H1 (cell line): ENCODE measurements at regions not wholly inside any gene's neighbourhood (a gene's known extent, or its start where the extent isn't known, plus 50 kb on each side); places are given as distances from the start of the nearest gene placed in this dataset.

Source experiments
- CTCF ChIA-PET: fragments of 300-600 bp; sonication (Branson Sonifier 250); formaldehyde crosslinking; loops from one replicate; lab custom pipeline; 2021; ENCODE audit not compliant: partially characterized antibody; lab: Charles Lee
- POLR2A ChIA-PET: fragments of 300-600 bp; sonication (Branson Sonifier 250); formaldehyde crosslinking; loops from one replicate; lab custom pipeline; 2021; ENCODE audit warnings: inconsistent platforms; ENCODE audit not compliant: partially characterized antibody; lab: Charles Lee
- DNase-seq, 2 experiments: peaks; one replicate each; pipeline versions ENCODE4 v3.0.0 to v3.0.0-alpha.2; 2010 to 2022; ENCODE audit warnings: low spot score in 2 of 2, low read depth in 1 of 2, mixed read lengths in 1 of 2
- FAIRE-seq: peaks from 2 replicates; lab custom pipeline; 2011; peaks lifted over from hg19 to GRCh38; lab: Jason Lieb, UNC
- H2AFZ ChIP-seq: 2 replicates; pipeline ENCODE4 v1.8.1; 2012; ENCODE audit warnings: low read length, inconsistent platforms
- H2AK5ac ChIP-seq: 2 replicates; pipeline ENCODE4 v1.6.1; 2013; ENCODE audit warnings: low read depth, low read length
- H2BK120ac ChIP-seq: replicated peaks from 2 replicates; pipeline ENCODE3; 2013; ENCODE audit warnings: low read depth, low read length, inconsistent platforms
- H2BK12ac ChIP-seq: 2 replicates; pipeline ENCODE4 v1.6.1; 2013; ENCODE audit warnings: low read depth, low read length
- H2BK15ac ChIP-seq: 2 replicates; pipeline ENCODE4 v1.6.1; 2013; ENCODE audit warnings: low read length
- H2BK20ac ChIP-seq: 2 replicates; pipeline ENCODE4 v1.6.1; 2013; ENCODE audit warnings: low read length
- H2BK5ac ChIP-seq: 2 replicates; pipeline ENCODE4 v1.6.1; 2013; ENCODE audit warnings: low read depth, low read length
- H3K14ac ChIP-seq: 2 replicates; pipeline ENCODE4 v1.6.1; 2013; ENCODE audit warnings: inconsistent platforms; ENCODE audit not compliant: insufficient read length
- H3K18ac ChIP-seq: 2 replicates; pipeline ENCODE4 v1.6.1; 2013; ENCODE audit warnings: low read length; ENCODE audit errors: extremely low read depth
- H3K23ac ChIP-seq: 2 replicates; pipeline ENCODE4 v1.6.1; 2013; ENCODE audit warnings: inconsistent platforms; ENCODE audit not compliant: insufficient read length
- H3K23me2 ChIP-seq: 2 replicates; pipeline ENCODE4 v1.6.1; 2013; ENCODE audit warnings: low read depth, low read length
- H3K27ac ChIP-seq: 2 replicates; pipeline ENCODE4 v1.6.1; 2011; ENCODE audit warnings: low read depth, low read length, inconsistent platforms
- H3K27me3 ChIP-seq, 4 experiments: replicated peaks in 1 of 4; 1 replicate in 1 of 4; 2 replicates in 3 of 4; pipeline versions ENCODE4 v1.6.1 to v1.8.1; 2011 to 2013; ENCODE audit warnings: low read length in 3 of 4, mild to moderate bottlenecking in 3 of 4, inconsistent platforms in 2 of 4, mixed read lengths in 2 of 4, moderate library complexity in 1 of 4; ENCODE audit not compliant: control insufficient read depth in 3 of 4, insufficient read depth in 3 of 4; ENCODE audit errors: extremely low read depth in 1 of 4
- H3K36me3 ChIP-seq, 4 experiments: 2 replicates each; pipeline versions ENCODE4 v1.6.1 to v1.8.1; 2011 to 2013; ENCODE audit warnings: mild to moderate bottlenecking in 4 of 4, low read length in 3 of 4, moderate library complexity in 2 of 4, control low read depth in 1 of 4, inconsistent platforms in 1 of 4; ENCODE audit not compliant: insufficient read depth in 4 of 4, control insufficient read depth in 2 of 4
- H3K4ac ChIP-seq: replicated peaks from 2 replicates; pipeline ENCODE3; 2013; ENCODE audit warnings: low read length, low read depth, mixed read lengths, inconsistent platforms; ENCODE audit not compliant: insufficient read length
- H3K4me1 ChIP-seq, 4 experiments: replicated peaks in 1 of 4; 1 replicate in 1 of 4; 2 replicates in 3 of 4; pipeline versions ENCODE4 v1.6.1 to v1.8.1; 2011 to 2013; ENCODE audit warnings: low read length in 3 of 4, inconsistent platforms in 2 of 4, mixed read lengths in 1 of 4; ENCODE audit not compliant: insufficient read depth in 4 of 4, control insufficient read depth in 3 of 4
- H3K4me2 ChIP-seq, 2 experiments: 2 replicates each; pipeline versions ENCODE4 v1.6.1 to v1.8.1; 2011 to 2013; ENCODE audit warnings: low read depth in 2 of 2, low read length in 2 of 2, control low read depth in 1 of 2, inconsistent platforms in 1 of 2, mild to moderate bottlenecking in 1 of 2; ENCODE audit not compliant: insufficient read depth in 1 of 2
- H3K4me3 ChIP-seq, 4 experiments: fragments of 200-600, 300-600 bp in 1 of 4; sonication (generic), shearing (Covaris generic), sonication (Bioruptor Twin) in 1 of 4; 2 replicates each; pipeline versions ENCODE4 v1.5.1 to v1.8.1; 2011 to 2016; ENCODE audit warnings: low read length in 4 of 4, low read depth in 3 of 4, control low read depth in 2 of 4, inconsistent platforms in 2 of 4, mild to moderate bottlenecking in 2 of 4, mixed read lengths in 1 of 4, moderate library complexity in 1 of 4; ENCODE audit not compliant: insufficient read depth in 2 of 4; ENCODE audit errors: extremely low read depth in 1 of 4
- H3K56ac ChIP-seq: replicated peaks from 2 replicates; pipeline ENCODE3; 2013; ENCODE audit warnings: low read depth, mild to moderate bottlenecking, mixed read lengths, low read length, inconsistent platforms; ENCODE audit not compliant: insufficient read length
- H3K79me1 ChIP-seq: 2 replicates; pipeline ENCODE4 v1.6.1; 2013; ENCODE audit warnings: low read depth, low read length, control low read depth
- H3K79me2 ChIP-seq, 2 experiments: 2 replicates each; pipeline versions ENCODE4 v1.6.1 to v1.8.1; 2012 to 2013; ENCODE audit warnings: low read length in 2 of 2, mild to moderate bottlenecking in 2 of 2, inconsistent platforms in 1 of 2; ENCODE audit not compliant: insufficient read depth in 2 of 2, control insufficient read depth in 1 of 2
- H3K9ac ChIP-seq, 4 experiments: replicated peaks in 1 of 4; 1 replicate in 1 of 4; 2 replicates in 3 of 4; pipeline versions ENCODE4 v1.6.1 to v1.8.1; 2011 to 2013; ENCODE audit warnings: low read depth in 3 of 4, low read length in 3 of 4, control low read depth in 2 of 4, mild to moderate bottlenecking in 2 of 4, moderate library complexity in 2 of 4, inconsistent platforms in 1 of 4; ENCODE audit errors: extremely low read depth in 1 of 4
- H3K9me3 ChIP-seq, 2 experiments: 2 replicates each; pipeline versions ENCODE4 v1.6.1 to v1.8.1; 2012 to 2013; ENCODE audit warnings: mild to moderate bottlenecking in 2 of 2, moderate library complexity in 2 of 2, control low read depth in 1 of 2, inconsistent platforms in 1 of 2, low read depth in 1 of 2, low read length in 1 of 2, mixed read lengths in 1 of 2; ENCODE audit not compliant: insufficient read depth in 2 of 2
- H4K20me1 ChIP-seq, 2 experiments: replicated peaks in 1 of 2; 2 replicates each; pipeline versions ENCODE3 to v1.8.1; 2011 to 2013; ENCODE audit warnings: inconsistent platforms in 2 of 2, low read length in 2 of 2, mild to moderate bottlenecking in 1 of 2; ENCODE audit not compliant: insufficient read depth in 2 of 2, control insufficient read depth in 1 of 2
- H4K5ac ChIP-seq: 2 replicates; pipeline ENCODE4 v1.6.1; 2013; ENCODE audit warnings: low read length, low read depth, mixed read lengths, inconsistent platforms; ENCODE audit not compliant: insufficient read length
- H4K8ac ChIP-seq: 2 replicates; pipeline ENCODE4 v1.8.0; 2013; ENCODE audit warnings: mild to moderate bottlenecking, moderate library complexity, low read length, inconsistent platforms; ENCODE audit not compliant: insufficient read depth; ENCODE audit errors: extremely low read depth
- H4K91ac ChIP-seq: replicated peaks from 2 replicates; pipeline ENCODE3; 2013; ENCODE audit warnings: low read length, mixed read lengths, inconsistent platforms; ENCODE audit not compliant: insufficient read length
- CTCF ChIP-seq, 3 experiments: IDR thresholded peaks; 1 replicate in 2 of 3; 2 replicates in 1 of 3; pipeline versions ENCODE4 v1.5.1 to v1.6.1; 2011; ENCODE audit warnings: low read length in 3 of 3, mild to moderate bottlenecking in 3 of 3, inconsistent platforms in 2 of 3, low read depth in 1 of 3, moderate library complexity in 1 of 3; ENCODE audit not compliant: insufficient read depth in 1 of 3; ENCODE audit errors: control extremely low read depth in 1 of 3
- GABPA ChIP-seq: IDR thresholded peaks from 2 replicates; pipeline ENCODE4 v1.6.1; 2011; ENCODE audit warnings: mild to moderate bottlenecking, low read length, moderate library complexity, borderline replicate concordance; ENCODE audit not compliant: insufficient read depth
- KDM5A ChIP-seq: fragments of 200-600 bp; IDR thresholded peaks from 2 replicates; pipeline ENCODE4 v1.7.1; 2012; ENCODE audit warnings: mild to moderate bottlenecking, low read length, inconsistent platforms, mixed read lengths
- TAF7 ChIP-seq: optimal IDR thresholded peaks from 2 replicates; pipeline ENCODE3; 2011; ENCODE audit warnings: low read depth, mild to moderate bottlenecking, inconsistent platforms, low read length, moderate library complexity, borderline replicate concordance
- TEAD4 ChIP-seq: IDR thresholded peaks from 2 replicates; pipeline ENCODE4 v1.6.1; 2012; ENCODE audit warnings: low read depth, low read length, inconsistent platforms, mixed read lengths
- WGBS, 2 experiments: shearing (Covaris generic) in 1 of 2; methylation state at CpG; one replicate each; pipeline versions ENCODE4 v1.1.6 to v1.1.7; 2013 to 2015; ENCODE audit warnings: low lambda C conversion rate in 2 of 2, mixed read lengths in 2 of 2, inconsistent platforms in 1 of 2, low coverage in 1 of 2, missing lambda C conversion rate in 1 of 2; ENCODE audit not compliant: insufficient replicate concordance in 2 of 2, insufficient coverage in 1 of 2, insufficient read length in 1 of 2; ENCODE audit errors: extremely low coverage in 1 of 2, missing lambda C conversion rate in 1 of 2; 5-methylcytosine and 5-hydroxymethylcytosine counted together

DNA sequence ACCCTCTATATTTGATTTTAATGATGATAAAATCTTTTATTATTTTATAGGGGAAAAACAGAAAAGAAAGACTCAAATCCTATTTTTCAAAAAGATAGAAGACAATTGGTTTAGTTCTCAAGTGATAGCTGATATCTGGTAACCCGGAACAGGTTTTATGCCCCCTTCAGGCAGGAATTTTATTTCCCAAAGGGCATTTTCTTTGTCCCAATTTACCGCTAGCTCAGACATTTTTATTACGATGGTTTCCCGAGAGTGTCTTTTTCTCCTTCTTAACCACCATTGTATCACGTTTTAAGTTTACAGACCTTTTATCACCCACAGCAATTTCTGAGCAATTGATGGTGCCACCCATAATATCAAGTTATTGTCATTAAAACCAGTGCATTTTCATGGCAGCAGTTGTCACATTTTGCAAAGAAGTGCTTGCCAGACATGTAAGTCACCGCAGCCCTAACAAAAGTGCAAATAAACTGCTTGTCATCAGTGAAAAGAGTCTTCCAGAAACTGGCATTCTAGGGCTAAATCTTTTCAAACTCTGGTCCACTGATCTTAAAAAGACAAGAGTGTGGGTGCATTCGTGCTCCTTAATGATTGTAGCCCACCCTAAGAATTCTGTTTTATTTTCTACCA lies 204.8 kb upstream of the VCX start:
- Histone ChIP-seq H3K18ac (no peak overlapping the region), H4K91ac (no peak overlapping the region), H2BK15ac (no peak overlapping the region), H2AK5ac (no peak overlapping the region), H3K27me3 (no peaks in the 10 kb centered on the region), H3K4me1 (no peaks in the 10 kb centered on the region; a peak in 1 of 7 replicates), H3K4ac (no peak overlapping the region), H2BK12ac (no peak overlapping the region), H3K79me1 (no peaks in the 10 kb centered on the region), H3K23ac (no peak overlapping the region), H4K8ac (no peak overlapping the region), H4K5ac (no peak overlapping the region), H3K79me2 (no peaks in the 10 kb centered on the region), H3K56ac (no peak overlapping the region), H2BK5ac (no peak overlapping the region), H3K27ac (no peak overlapping the region), H2AFZ (no peak overlapping the region), H4K20me1 (no peaks in the 10 kb centered on the region), H3K4me3 (no peak overlapping the region), H3K9me3 (no peaks in the 10 kb centered on the region), H3K23me2 (no peaks in the 10 kb centered on the region), H2BK120ac (no peak overlapping the region), H3K36me3 (no peaks in the 10 kb centered on the region), H3K4me2 (no peak overlapping the region), H3K14ac (no peak overlapping the region), H3K9ac (no peak overlapping the region), H2BK20ac (no peak overlapping the region)
- CTCF ChIA-PET: interaction anchor here (0.6 to 0.9 kb wide), 2 partner anchors 15 to 238 kb away, joined by 3 read pairs; no protein-coding TSS in a partner anchor
- DNase-seq (no peak), FAIRE-seq (peak; percentile 79)
- POLR2A ChIA-PET: no interaction called here
- WGBS, 2 experiments: 71% methylated on average over 6 of the region's 7 CpGs; no CpG with 5 or more reads in 1 of the 2 experiments
- TF ChIP-seq CTCF (IDR thresholded peaks at IDR 0.05; ENCODE audit: control extremely low read depth in 1 of 3, insufficient read depth in 1 of 3, low read depth in 1 of 3, low read length in 3 of 3) (peak in 2 of 3 experiments; percentile 15 to 19; a peak in 2 of 4 replicates), TAF7 (no peak), TEAD4 (peak; percentile 84), GABPA (no peak), KDM5A (no peak)
